GM12872 (cell line): ENCODE measurements at regions not wholly inside any gene's neighbourhood (a gene's known extent, or its start where the extent isn't known, plus 50 kb on each side); places are given as distances from the start of the nearest gene placed in this dataset.

Experiments used
- TF ChIP-seq, protein P1 (sequence below): IDR thresholded peaks from 3 replicates; pipeline ENCODE4 v1.5.1; 2011; ENCODE audit warnings: low read depth, mild to moderate bottlenecking, low read length, moderate library complexity; ENCODE audit not compliant: insufficient read depth

DNA sequence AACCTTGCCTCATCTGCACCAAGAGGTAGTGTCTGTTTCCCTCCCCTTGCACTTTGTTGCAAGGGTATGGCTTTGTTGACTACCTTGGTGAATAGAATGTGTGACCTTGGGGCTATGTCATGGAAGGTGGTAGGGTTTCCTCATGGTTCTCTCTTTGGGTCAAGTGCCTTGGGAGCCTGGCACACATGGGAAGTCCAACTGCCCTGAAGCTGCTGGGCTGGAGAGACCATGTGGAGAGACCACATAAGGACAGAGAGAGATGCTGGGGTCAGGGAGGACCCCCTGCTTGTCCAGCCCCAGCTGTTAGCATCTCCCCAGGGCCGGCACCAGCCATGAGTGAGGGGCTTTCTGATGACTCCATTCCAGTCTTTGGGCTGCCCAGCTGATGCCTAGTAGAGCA, 95.5 kb upstream of the PAX1 start:
- TF ChIP-seq, protein P1, sequence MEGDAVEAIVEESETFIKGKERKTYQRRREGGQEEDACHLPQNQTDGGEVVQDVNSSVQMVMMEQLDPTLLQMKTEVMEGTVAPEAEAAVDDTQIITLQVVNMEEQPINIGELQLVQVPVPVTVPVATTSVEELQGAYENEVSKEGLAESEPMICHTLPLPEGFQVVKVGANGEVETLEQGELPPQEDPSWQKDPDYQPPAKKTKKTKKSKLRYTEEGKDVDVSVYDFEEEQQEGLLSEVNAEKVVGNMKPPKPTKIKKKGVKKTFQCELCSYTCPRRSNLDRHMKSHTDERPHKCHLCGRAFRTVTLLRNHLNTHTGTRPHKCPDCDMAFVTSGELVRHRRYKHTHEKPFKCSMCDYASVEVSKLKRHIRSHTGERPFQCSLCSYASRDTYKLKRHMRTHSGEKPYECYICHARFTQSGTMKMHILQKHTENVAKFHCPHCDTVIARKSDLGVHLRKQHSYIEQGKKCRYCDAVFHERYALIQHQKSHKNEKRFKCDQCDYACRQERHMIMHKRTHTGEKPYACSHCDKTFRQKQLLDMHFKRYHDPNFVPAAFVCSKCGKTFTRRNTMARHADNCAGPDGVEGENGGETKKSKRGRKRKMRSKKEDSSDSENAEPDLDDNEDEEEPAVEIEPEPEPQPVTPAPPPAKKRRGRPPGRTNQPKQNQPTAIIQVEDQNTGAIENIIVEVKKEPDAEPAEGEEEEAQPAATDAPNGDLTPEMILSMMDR: no peak

DNA sequence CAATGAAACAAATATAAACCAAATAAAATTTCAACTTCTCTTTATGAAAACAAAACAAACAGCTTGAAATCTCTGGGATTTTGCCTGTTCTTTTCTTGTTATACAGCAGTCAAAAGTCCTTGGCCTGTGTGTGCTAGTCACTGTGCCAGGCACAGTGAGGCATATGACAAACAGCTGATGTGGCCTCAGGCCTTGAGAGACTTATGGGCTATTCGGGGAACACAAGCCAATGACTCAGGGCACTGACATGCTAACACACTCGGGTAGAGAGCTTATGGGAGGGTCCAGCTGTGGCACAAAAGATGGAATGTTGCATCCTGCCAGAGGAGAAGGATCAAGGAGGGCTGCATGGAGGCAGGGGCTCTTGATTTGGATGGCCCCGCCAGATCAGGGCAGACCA, 95.4 kb upstream of the NKX2-2 start:
- TF ChIP-seq, protein P1: no peak

DNA sequence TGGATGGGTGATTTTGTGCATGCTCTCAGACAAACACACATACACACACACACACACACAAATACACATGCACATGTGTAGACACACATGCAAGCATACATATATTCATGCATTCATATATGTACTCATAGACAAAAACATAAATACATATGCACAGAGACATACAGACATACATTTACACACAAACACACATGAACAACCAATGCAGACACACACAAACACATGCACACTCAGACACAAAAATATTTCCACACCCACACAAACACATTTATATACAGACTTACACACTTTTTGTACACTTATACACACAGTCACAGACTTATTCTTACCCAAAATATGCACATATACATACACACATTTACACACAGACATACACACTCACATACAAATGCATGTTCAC, 94.9 kb upstream of the NKX2-2 start:
- TF ChIP-seq, protein P1: no peak

DNA sequence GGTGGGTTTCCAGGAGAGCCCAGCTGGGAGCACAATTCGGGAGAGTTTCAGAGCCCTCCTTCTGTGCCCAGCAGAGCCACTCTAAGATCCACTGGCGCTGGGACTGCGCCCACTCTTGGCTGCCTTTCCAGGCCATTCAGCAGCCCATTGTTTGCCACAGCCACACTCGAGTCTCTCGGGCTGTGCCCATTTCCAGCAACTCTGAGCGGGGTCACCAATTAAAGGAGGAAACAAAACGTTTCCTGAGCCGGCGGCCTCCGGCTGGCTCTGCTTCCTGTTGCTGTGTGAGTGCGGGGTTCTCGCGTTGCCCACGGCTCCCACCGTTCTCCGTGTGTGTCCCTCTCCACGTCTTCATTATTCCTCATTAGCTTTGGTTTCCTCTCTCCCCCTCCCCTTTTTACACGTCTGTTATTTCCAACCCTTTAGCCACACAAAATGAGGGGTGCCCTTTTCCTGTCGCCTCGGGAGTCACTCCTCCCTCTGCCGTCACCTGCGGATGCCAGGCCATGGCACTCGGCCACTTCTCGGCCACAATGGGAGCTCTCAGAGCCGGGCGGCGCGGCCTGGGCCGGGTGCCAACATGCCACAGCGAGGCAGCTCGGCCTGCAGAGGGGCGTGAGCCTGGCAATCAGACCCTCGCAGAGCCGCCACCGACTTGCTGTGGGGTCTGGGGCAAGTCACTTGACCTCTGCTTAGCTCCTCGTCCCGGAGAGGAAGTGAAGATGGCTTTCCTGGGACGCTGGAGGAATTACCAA, 94.3 kb upstream of the NKX2-2 start:
- TF ChIP-seq, protein P1: no peak

DNA sequence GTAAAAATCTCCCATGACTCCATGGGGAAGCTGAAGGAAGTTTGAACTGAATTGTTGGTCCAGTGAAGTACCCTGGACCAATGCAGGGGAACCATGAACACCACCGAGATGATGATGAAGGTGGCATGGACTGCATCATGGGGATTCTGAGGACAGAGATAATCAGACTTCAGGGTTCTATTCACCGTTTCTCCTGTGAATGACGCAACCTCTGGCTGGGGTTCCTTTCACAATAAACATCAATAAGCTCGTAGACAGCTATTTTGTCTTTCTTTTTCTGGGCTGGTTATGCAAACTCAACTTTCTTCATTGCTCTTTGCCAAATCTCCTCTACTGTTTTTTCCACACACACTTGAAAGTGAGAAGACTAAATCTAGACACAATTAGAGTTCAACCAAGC, 87.9 kb upstream of the NKX2-2 start:
- TF ChIP-seq, protein P1: no peak

DNA sequence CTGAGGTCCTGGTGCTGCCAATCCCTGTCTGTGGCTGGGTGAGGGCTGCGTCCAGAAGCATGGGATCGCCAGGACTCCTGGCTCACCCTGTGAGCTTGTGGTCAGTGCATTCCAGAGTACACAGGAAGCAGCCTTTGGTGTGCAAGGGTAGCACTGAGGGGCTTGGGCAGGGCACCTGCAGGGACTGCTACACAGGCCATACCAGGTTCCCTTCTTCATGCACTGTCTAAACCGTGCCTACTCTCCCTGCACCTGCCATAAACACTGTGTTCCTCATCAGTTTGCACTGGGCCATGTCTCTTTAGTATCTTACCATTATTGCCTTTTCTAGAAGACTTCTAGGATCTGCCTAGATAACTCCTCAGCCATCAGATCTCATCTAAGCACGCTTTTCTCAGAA, 72.8 kb upstream of the NKX2-2 start:
- TF ChIP-seq, protein P1: no peak

DNA sequence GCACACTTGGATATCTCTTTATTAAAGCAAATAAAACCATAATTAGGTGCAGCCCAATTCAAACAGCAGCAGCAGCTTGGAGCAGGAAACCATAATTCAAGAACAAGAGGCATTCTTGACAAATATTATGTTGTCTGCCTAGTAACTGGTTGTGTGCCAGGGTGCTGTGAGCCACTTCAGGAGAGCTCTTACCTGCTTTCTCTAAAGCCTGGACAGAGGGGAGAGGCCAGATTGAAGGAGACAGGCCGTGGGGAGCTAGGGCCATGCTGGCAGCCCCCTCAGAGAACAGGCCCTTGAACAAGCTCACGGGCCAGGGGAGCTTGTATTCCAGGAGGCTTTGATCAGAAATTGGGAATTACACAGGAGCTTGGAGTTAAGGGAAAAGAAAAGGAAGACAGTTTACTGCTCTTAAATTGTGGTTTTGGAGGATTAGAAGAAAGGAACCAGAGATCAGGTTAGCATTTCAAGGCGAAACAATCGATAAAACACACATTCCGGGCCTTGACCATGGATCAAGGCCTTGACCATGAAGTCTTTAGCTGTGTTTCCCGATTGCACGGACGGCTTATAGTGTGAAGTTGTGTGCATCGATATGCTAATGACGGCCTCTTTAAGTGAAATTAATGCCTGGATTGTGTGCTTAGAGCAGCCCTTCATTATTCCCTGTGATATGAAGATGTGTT, 69.8 kb upstream of the NKX2-2 start:
- TF ChIP-seq, protein P1: no peak
